WTC11 (cell line): ENCODE measurements at regions not wholly inside any gene's neighbourhood (a gene's known extent, or its start where the extent isn't known, plus 50 kb on each side); places are given as distances from the start of the nearest gene placed in this dataset.

ENCODE experiments used
- ATAC-seq: fragments of 200-7000 bp; cut with Tn5 transposase; 2 replicates; pipeline ENCODE4 v1.10.0; 2021; ENCODE audit warnings: mild to moderate bottlenecking, moderate library complexity
- CTCF ChIA-PET: fragments of 300-600 bp; sonication (Branson Sonifier 250); formaldehyde crosslinking; loops from one replicate; lab custom pipeline; 2021; ENCODE audit warnings: antibody characterized with exemption; lab: Charles Lee
- POLR2A ChIA-PET: fragments of 350-600 bp; sonication (Branson Sonifier 250); formaldehyde crosslinking; loops from one replicate; lab custom pipeline; 2021; ENCODE audit warnings: antibody characterized with exemption; lab: Charles Lee
- DNase-seq: peaks from one replicate; pipeline ENCODE4 v3.0.0; 2021; ENCODE audit warnings: low spot score
- H3K27ac Mint-ChIP-seq: 2 replicates; pipeline ENCODE4 v1.8.0; 2021; ENCODE audit warnings: mixed read lengths
- H3K27me3 Mint-ChIP-seq: 2 replicates; pipeline ENCODE4 v1.8.0; 2021; ENCODE audit warnings: low read depth, mild to moderate bottlenecking, moderate library complexity, mixed read lengths
- H3K36me3 Mint-ChIP-seq: 2 replicates; pipeline ENCODE4 v1.8.0; 2021; ENCODE audit warnings: mixed read lengths
- H3K4me1 Mint-ChIP-seq: 2 replicates; pipeline ENCODE4 v1.8.0; 2022; ENCODE audit warnings: mixed read lengths
- H3K4me3 Mint-ChIP-seq: 2 replicates; pipeline ENCODE4 v1.8.0; 2021; ENCODE audit warnings: mild to moderate bottlenecking, moderate library complexity, mixed read lengths
- H3K9me3 Mint-ChIP-seq: 2 replicates; pipeline ENCODE4 v1.8.0; 2021; ENCODE audit warnings: mixed read lengths
- AFF4 ChIP-seq: sonication (generic); formaldehyde crosslinking; IDR thresholded peaks from 2 replicates; pipeline ENCODE4 v1.8.1; 2023; ENCODE audit warnings: mild to moderate bottlenecking, missing genetic modification reagents, borderline replicate concordance
- AR ChIP-seq: fragments of 250-450 bp; sonication (Bioruptor Pico); IDR thresholded peaks from 2 replicates; pipeline ENCODE4 v1.9.0; 2021; ENCODE audit warnings: mild to moderate bottlenecking
- ATF3 ChIP-seq: sonication (generic); formaldehyde crosslinking; conservative IDR thresholded peaks from 2 replicates; pipeline ENCODE4 v1.8.1; 2022; ENCODE audit warnings: mild to moderate bottlenecking, missing genetic modification reagents
- CBFB ChIP-seq: sonication (generic); formaldehyde crosslinking; IDR thresholded peaks from 2 replicates; pipeline ENCODE4 v1.8.1; 2022; ENCODE audit warnings: mild to moderate bottlenecking, low read depth, missing genetic modification reagents
- CREB1 ChIP-seq: sonication (generic); formaldehyde crosslinking; IDR thresholded peaks from 2 replicates; pipeline ENCODE4 v1.8.0; 2023; ENCODE audit warnings: mild to moderate bottlenecking, missing genetic modification reagents
- CREM ChIP-seq: sonication (generic); formaldehyde crosslinking; IDR thresholded peaks from 2 replicates; pipeline ENCODE4 v1.8.1; 2022; ENCODE audit warnings: mild to moderate bottlenecking, missing genetic modification reagents, moderate library complexity
- CTCF ChIP-seq: fragments of 200-600 bp; IDR thresholded peaks from 2 replicates; pipeline ENCODE4 v1.8.0; 2022; ENCODE audit warnings: antibody characterized with exemption
- E2F4 ChIP-seq: sonication (generic); formaldehyde crosslinking; IDR thresholded peaks from 2 replicates; pipeline ENCODE4 v1.8.1; 2022; ENCODE audit warnings: low read depth, mild to moderate bottlenecking, moderate library complexity, missing genetic modification reagents, borderline replicate concordance
- ELF4 ChIP-seq: sonication (generic); formaldehyde crosslinking; IDR thresholded peaks from 2 replicates; pipeline ENCODE4 v1.8.1; 2022; ENCODE audit warnings: low read depth, mild to moderate bottlenecking, moderate library complexity, missing genetic modification reagents
- ERG ChIP-seq: fragments of 250-450 bp; sonication (Bioruptor Pico); IDR thresholded peaks from 2 replicates; pipeline ENCODE4 v1.8.0; 2021; ENCODE audit warnings: mild to moderate bottlenecking
- GABPB1 ChIP-seq: sonication (generic); formaldehyde crosslinking; IDR thresholded peaks from 2 replicates; pipeline ENCODE4 v1.8.1; 2023; ENCODE audit warnings: mild to moderate bottlenecking, missing genetic modification reagents
- MAX ChIP-seq: sonication (generic); formaldehyde crosslinking; IDR thresholded peaks from 2 replicates; pipeline ENCODE4 v1.8.0; 2022; ENCODE audit warnings: mild to moderate bottlenecking, missing genetic modification reagents
- MXD4 ChIP-seq: fragments of 250-450 bp; sonication (Bioruptor Pico); IDR thresholded peaks from 2 replicates; pipeline ENCODE4 v1.8.0; 2021; ENCODE audit warnings: mild to moderate bottlenecking, moderate library complexity, borderline replicate concordance
- NFATC4 ChIP-seq: fragments of 250-450 bp; sonication (Bioruptor Pico); IDR thresholded peaks from 2 replicates; pipeline ENCODE4 v1.9.0; 2021; ENCODE audit warnings: mild to moderate bottlenecking
- STAT6 ChIP-seq: sonication (generic); formaldehyde crosslinking; conservative IDR thresholded peaks from 2 replicates; pipeline ENCODE4 v1.8.1; 2023; ENCODE audit warnings: mild to moderate bottlenecking, low read depth, missing genetic modification reagents, moderate library complexity
- TEAD4 ChIP-seq: sonication (generic); formaldehyde crosslinking; IDR thresholded peaks from 2 replicates; pipeline ENCODE4 v1.8.0; 2022; ENCODE audit warnings: mild to moderate bottlenecking, missing genetic modification reagents
- TP53 ChIP-seq: sonication (generic); formaldehyde crosslinking; IDR thresholded peaks from 2 replicates; pipeline ENCODE4 v1.8.1; 2023; ENCODE audit warnings: mild to moderate bottlenecking, missing genetic modification reagents
- ZBTB21 ChIP-seq: sonication (generic); formaldehyde crosslinking; IDR thresholded peaks from 2 replicates; pipeline ENCODE4 v1.8.1; 2023; ENCODE audit warnings: mild to moderate bottlenecking, missing genetic modification reagents, borderline replicate concordance
- ZNF121 ChIP-seq: sonication (generic); formaldehyde crosslinking; IDR thresholded peaks from 2 replicates; pipeline ENCODE4 v1.8.0; 2023; ENCODE audit warnings: missing genetic modification reagents
- ZNF423 ChIP-seq: fragments of 250-450 bp; sonication (Bioruptor Pico); IDR thresholded peaks from 2 replicates; pipeline ENCODE4 v2.1.2; 2022; ENCODE audit warnings: mild to moderate bottlenecking, moderate library complexity
- ZNF671 ChIP-seq: fragments of 250-450 bp; sonication (Bioruptor Pico); IDR thresholded peaks from 2 replicates; pipeline ENCODE4 v1.8.0; 2021; ENCODE audit warnings: mild to moderate bottlenecking

GRCh38 chr16:59463776-59464175 lies 729.7 kb upstream of the GOT2 start (continued):
- TF ChIP-seq AR (no peak), MXD4 (no peak), ZNF121 (CRISPR knock-in tag) (no peak)

GRCh38 chr16:59459806-59460205 lies 725.7 kb upstream of the GOT2 start:
- Mint-ChIP-seq H3K4me1 (no peaks in the 10 kb centered on the region), H3K27ac (no peak overlapping the region), H3K4me3 (no peak overlapping the region), H3K27me3 (no peaks in the 10 kb centered on the region), H3K36me3 (no peaks in the 10 kb centered on the region), H3K9me3 (no peaks in the 10 kb centered on the region)
- POLR2A ChIA-PET = no interaction called here
- DNase-seq = no peak
- no peak for ATAC-seq
- CTCF ChIA-PET = interaction anchor here (0.6 kb wide), 1 partner anchor 616 kb away, joined by 4 read pairs; no protein-coding TSS in a partner anchor
- no peak for TF ChIP-seq TEAD4 (CRISPR knock-in tag)
- TF ChIP-seq ZBTB21 (CRISPR knock-in tag) = no peak
- no peak for TF ChIP-seq ZNF671 (CRISPR knock-in tag)
- no peak for TF ChIP-seq ERG
- TF ChIP-seq E2F4 (CRISPR knock-in tag) = no peak
- no peak for TF ChIP-seq ATF3 (CRISPR knock-in tag)
- no peak for TF ChIP-seq NFATC4 (CRISPR knock-in tag)
- no peak for TF ChIP-seq GABPB1 (CRISPR knock-in tag)
- TF ChIP-seq ELF4 (CRISPR knock-in tag) = no peak
- no peak for TF ChIP-seq CREM (CRISPR knock-in tag)
- no peak for TF ChIP-seq CBFB (CRISPR knock-in tag)
- no peak for TF ChIP-seq STAT6 (CRISPR knock-in tag)
- no peak for TF ChIP-seq TP53
- no peak for TF ChIP-seq ZNF423 (CRISPR knock-in tag)
- no peak for TF ChIP-seq MAX (CRISPR knock-in tag)
- no peak for TF ChIP-seq CTCF
- no peak for TF ChIP-seq AFF4 (CRISPR knock-in tag)
- no peak for TF ChIP-seq CREB1 (CRISPR knock-in tag)
